Activated CD4-positive, alpha-beta T cell treated with anti-CD3 and anti-CD28 coated beads for 4 hours (primary cell): ENCODE measurements at regions not wholly inside any gene's neighbourhood (a gene's known extent, or its start where the extent isn't known, plus 50 kb on each side); places are given as distances from the start of the nearest gene placed in this dataset.

Experiments
- DNase-seq, 2 donors: peaks; one replicate each; pipeline ENCODE4 v3.0.0-alpha.2; 2020

GRCh38 chr5:33338336-33339110 is 102.2 kb upstream of the TARS1 start:
- DNase-seq = no peak

DNA sequence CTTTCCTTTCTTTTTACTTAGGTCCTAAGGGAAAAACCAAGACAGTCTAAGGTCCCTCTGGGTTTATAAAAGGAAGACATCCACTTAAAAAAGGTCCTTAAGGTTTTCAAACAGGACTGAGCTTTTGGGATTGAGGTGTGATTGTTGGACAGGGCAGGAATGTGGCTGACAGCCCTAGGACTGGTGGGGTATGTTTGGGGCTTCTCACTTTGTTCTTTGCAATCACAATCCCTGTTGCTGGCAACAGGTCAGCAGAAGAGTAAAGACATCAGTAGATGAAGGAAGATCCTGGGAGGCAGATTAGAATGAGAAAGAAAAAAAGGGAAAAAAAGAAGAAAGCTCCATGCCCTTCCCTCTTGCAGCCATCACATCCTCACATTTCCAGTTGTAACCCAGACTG is 101.4 kb upstream of the TARS1 start:
- DNase-seq = no peak

GRCh38 chr5:33340195-33340594 is 100.6 kb upstream of the TARS1 start:
- no peak for DNase-seq

GRCh38 chr5:33341351-33341750 is 99.4 kb upstream of the TARS1 start:
- DNase-seq = no peak

DNA sequence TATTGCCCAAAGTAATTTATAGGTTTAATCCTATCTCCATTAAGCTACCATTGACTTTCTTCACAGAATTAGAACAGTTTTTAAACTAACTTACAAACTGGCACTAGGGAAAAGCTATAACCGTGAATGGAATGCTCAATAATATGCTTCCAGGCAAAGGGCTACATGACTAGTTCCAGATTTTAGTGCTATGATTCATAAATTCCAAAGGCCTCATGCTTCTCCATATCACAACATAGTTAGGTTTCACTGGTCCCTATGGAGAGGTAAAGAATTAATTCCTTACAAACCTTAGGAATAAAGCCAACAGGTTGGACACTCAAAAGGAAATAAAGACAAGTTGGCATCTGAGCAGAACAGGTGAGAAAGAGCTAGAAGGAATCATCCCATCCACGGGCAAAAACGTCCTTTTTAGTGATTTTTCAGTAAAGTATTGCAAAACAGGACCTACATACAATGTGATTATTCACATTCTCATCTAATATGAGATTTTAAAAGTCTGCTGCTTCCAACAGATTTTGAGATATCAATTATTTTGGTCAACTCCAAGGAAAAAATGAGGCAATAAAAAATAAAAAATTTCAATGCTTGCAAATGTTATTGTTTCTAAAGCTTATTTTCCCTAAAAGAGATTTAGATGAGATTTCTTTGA is 97.0 kb upstream of the TARS1 start:
- DNase-seq = no peak

- DNase-seq = no peak
Measured at GRCh38 chr5:33346534-33346933, 94.2 kb upstream of the TARS1 start.

DNA sequence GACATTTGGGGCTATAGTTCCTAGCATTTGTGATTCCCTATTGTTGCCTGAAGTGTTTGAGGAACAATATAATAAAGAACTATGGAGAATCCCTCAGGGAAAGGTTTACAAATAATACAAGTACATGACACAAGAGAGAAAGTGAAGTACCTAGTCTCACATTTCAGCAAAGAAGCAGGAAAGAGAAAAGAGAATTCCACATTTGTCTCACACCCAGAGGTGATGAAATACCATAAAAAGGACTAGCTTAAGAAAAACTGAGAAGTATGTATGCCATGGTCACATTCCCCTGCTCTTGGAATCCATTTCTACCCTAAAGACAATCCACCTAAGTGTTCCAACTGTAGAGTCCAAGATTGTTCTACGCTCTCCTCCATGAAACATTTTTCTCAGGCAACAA is 79.0 kb upstream of the TARS1 start:
- no peak for DNase-seq

DNA sequence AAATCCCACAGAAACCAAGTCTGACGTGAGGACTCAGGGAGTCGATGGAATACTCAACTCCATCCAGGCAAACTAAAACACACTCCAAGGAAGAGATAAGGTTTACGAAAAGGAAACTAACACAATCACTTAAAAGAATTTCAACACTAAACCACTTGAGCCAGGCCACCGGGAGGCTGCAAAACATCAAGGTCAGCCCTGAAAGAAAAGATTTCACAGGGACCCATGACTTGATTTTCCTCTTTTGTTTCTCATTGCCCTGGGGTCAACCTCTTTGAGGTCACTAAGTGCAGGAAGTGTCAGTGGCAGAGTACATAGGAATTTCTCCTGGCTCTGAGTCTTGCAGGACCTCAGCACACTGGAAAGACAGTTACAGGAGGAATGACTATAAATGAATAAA is 77.8 kb upstream of the TARS1 start:
- DNase-seq = no peak

- DNase-seq = no peak
Measured at GRCh38 chr5:33363537-33363936, 77.2 kb upstream of the TARS1 start.

DNA sequence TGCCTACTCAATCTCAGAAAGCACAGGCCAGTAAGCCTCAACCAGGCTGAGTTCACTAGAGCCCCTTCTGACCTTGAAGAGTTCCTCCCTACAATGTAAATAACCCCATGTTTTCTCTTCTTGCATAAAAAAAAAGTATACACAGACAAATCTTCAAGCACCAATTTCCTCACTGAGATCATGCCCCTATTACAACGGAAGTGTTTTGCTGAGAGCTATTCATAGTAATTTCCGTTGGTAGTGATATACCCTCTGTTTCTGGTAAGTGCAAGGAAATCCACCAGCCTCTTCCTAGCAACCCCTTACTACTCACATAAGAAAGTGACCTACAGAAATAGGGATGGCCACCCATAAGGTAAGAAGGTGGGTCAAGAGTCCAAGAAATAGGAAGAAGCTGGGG is 76.4 kb upstream of the TARS1 start:
- DNase-seq = no peak

GRCh38 chr5:33367416-33367815 is 73.3 kb upstream of the TARS1 start:
- no peak for DNase-seq

DNA sequence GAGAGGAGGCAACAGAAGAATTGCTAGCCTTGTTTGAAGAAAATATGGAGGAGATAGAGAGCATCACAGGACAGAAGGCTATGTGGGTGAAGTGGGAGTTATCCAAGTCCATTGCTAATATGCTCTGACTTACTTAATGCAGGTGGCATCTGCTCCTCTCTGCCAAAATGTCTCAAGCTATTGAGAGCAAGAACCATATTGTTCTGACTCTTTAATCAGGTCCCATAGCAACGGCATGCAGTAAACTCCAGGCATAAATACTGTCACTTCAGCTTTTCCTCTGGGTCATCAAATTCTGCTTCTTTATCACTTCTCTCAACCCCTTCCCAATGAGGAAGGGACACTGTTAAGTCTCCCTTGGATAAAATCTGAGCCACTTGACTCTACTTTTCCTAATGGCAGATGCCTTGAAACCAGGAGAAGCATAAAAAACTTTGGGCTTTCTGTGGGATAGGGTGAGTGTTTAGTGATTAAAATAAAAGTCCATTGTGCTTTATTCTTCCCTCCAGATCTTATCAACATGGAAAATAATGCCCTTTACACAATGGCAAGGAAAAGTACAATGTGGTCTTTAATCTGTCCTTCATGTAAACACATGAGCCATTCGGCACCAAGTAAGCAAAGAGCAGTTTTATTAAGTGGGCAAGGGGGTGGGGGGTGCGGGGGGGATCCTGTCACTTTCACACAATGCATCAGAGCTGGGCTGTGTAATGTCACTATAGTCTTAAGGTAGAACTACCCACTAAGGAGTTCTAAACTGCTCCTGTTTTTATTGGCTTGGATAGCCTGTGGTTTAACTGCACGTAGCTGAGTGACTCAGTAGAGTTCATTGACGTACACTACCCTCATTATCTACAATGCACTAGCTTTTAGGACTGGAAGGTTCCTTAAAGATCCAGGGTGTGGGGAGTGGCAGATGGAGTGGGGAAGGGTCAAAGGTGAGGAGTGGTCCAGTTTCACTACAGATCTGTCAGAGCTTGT is 71.0 kb upstream of the TARS1 start:
- DNase-seq = no peak

DNA sequence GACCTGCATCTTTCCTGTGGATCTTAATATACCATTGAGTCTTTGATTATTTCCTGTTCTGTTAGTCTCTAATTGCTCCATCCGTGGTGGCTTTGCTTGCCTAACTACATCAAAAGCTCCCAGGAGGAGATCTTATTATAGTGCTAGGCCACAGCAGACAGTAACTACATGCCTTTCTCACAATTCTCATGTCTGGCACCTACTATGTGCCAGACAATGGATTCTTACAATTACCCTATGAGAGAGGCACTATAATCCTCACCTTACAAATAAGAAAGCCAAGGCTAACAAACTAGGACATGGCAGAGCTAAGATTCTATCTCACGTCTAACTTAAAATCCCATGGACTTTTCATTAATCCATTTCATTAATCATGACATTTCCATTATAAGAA is 70.3 kb upstream of the TARS1 start:
- no peak for DNase-seq

- DNase-seq = no peak
Measured at GRCh38 chr5:33371660-33372059, 69.1 kb upstream of the TARS1 start.

- DNase-seq = no peak
Measured at GRCh38 chr5:33372721-33373472, 67.9 kb upstream of the TARS1 start.

DNA sequence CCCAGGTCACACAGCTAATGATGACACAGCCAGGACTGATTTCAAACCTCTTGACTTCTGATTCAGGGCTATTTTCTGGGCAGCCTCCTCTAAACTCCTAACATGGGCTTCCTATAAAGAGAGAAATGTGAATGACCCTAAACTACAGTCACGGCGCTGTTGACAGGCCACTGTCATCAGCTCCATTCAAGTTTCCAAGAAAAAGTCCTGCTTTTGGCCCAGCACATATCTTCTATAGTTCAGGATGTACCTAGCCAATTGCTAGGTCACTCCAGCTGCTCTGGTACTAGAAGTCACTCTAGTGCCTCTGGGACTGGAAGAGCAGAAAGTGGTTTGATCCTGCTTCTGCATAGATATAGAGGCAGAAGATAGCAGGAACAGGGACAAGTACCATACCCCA is 64.9 kb upstream of the TARS1 start:
- no peak for DNase-seq

GRCh38 chr5:33379757-33380156 is 61.0 kb upstream of the TARS1 start:
- DNase-seq = no peak

DNA sequence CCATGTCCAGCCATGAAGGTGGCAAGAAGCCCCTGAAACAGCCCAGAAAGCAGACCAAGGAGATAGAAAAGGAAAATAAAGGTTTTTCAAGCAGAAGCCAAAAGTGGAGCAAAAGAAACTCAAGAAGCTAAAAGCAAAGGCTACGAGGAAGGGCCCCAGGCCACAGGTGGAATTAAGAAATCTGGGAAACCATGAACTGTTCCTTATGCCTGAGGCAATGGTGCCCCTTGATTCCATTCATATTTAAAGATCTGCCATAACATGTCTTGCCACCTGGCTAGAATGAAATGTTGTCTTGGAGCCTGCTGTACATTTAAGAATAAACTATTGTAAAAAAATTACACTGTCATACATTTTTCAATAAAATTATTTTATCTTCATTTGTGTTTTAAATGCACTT is 59.5 kb upstream of the TARS1 start:
- no peak for DNase-seq
